Esophagus (tissue), 2 donors: ENCODE measurements at regions not wholly inside any gene's neighbourhood (a gene's known extent, or its start where the extent isn't known, plus 50 kb on each side); places are given as distances from the start of the nearest gene placed in this dataset.

Experiments used
- H3K27ac ChIP-seq, 2 donors: one replicate each; pipeline ENCODE4 v1.5.1; 2013; ENCODE audit warnings: low read depth in 2 of 2, mild to moderate bottlenecking in 2 of 2, inconsistent platforms in 1 of 2, low read length in 1 of 2, moderate library complexity in 1 of 2
- H3K27me3 ChIP-seq, 2 donors: one replicate each; pipeline ENCODE4 v1.6.1; 2013; ENCODE audit warnings: low read length in 2 of 2, control low read depth in 1 of 2, mild to moderate bottlenecking in 1 of 2; ENCODE audit not compliant: insufficient read depth in 2 of 2, control insufficient read depth in 1 of 2
- H3K36me3 ChIP-seq, 2 donors: one replicate each; pipeline ENCODE4 v1.6.1; 2013; ENCODE audit warnings: low read length in 1 of 2; ENCODE audit not compliant: control insufficient read depth in 2 of 2, insufficient read depth in 2 of 2
- H3K4me1 ChIP-seq, 2 donors: one replicate each; pipeline ENCODE4 v1.6.1; 2013; ENCODE audit warnings: low read length in 1 of 2; ENCODE audit not compliant: control insufficient read depth in 2 of 2, insufficient read depth in 2 of 2
- H3K4me3 ChIP-seq, 2 donors: one replicate each; pipeline ENCODE4 v1.5.1; 2013; ENCODE audit warnings: low read length in 2 of 2, mild to moderate bottlenecking in 2 of 2, low read depth in 1 of 2, moderate library complexity in 1 of 2
- H3K9me3 ChIP-seq, 2 donors: one replicate each; pipeline ENCODE4 v1.6.1; 2013; ENCODE audit warnings: mild to moderate bottlenecking in 2 of 2, low read depth in 1 of 2, low read length in 1 of 2, moderate library complexity in 1 of 2; ENCODE audit not compliant: control insufficient read depth in 2 of 2, insufficient read depth in 1 of 2
- WGBS, 2 donors: extraction: QIAGEN DNeasy Blood & Tissue Kit; methylation state at CpG; one replicate each; pipeline ENCODE4 v1.1.7; 2013; 5-methylcytosine and 5-hydroxymethylcytosine counted together
- donor health status: healthy with polysubstance abuse.
- donor health status: Bipolar disorder and iron deficiency.

DNA sequence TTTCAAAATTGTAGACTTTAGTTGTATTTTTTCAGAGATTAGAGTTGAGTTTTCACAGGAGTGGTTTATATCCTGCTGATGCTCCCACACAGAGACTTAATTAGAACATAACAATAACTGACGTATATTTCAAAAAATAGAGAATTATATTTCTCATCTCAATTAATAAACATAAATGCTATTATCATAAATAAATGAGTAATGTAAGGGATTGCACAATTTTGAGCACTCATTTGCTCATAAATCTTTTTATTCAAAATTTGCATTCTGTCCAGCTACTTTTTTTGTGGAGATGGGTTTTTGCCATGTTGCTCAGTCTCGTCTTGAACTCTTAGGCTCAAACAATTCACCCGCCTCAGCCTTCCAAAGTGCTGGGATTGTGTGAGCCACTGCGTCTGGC is 515.7 kb upstream of the RORB start:
- H3K36me3 ChIP-seq = no peaks in the 10 kb centered on the region
- 72 to 81% methylated on average over 4 of the region's 4 CpGs for WGBS, 2 donors
- no peaks in the 10 kb centered on the region for H3K4me1 ChIP-seq
- no peaks in the 10 kb centered on the region for H3K9me3 ChIP-seq
- no peaks in the 10 kb centered on the region for H3K27me3 ChIP-seq
- H3K4me3 ChIP-seq = no peak overlapping the region
- H3K27ac ChIP-seq = no peak overlapping the region

DNA sequence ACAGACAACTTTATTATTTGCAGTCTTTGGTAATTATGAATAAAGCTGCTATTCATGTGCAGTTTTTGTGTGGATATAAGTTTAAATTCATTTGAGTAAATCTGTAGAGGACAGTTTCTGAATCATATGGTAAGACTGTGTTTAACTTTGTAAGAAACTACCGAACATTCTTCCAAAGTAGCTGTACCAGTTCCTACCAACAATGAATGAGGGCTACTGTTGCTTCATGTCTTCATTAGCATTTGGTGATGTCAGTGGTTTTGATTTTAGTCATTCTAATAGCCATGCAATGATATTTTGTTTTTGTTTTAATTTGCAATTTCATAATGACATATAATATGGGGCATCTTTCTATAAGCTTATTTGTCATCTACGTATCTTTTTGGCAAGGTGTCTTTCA is 501.3 kb upstream of the RORB start:
- Histone ChIP-seq H3K9me3 (no peaks in the 10 kb centered on the region), H3K4me1 (no peaks in the 10 kb centered on the region), H3K36me3 (no peaks in the 10 kb centered on the region), H3K27me3 (no peaks in the 10 kb centered on the region), H3K27ac (no peak overlapping the region), H3K4me3 (no peak overlapping the region)
- WGBS, 2 donors = 72 to 73% methylated on average over 2 of the region's 2 CpGs

DNA sequence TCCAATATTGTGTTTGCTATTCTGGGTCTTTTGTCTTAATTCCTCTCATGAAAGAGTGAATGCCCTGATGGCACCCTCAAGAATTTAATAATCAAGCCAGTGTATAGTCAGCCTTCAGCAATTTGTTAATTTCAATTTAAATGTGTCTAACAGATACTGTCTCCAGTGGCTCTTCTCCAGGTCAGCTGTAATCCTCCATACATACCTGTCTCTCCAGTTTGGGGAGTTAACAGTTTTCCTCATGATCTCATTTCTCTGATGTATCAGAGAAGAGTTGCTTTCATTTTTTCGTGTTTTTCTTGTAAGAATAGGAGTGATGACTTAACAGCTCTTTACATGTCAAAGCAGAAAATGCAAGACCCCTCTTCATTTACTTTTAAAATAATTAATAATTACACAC is 500.3 kb upstream of the RORB start:
- no peaks in the 10 kb centered on the region for H3K9me3 ChIP-seq
- H3K36me3 ChIP-seq = no peaks in the 10 kb centered on the region
- no peak overlapping the region for H3K4me3 ChIP-seq
- no peaks in the 10 kb centered on the region for H3K4me1 ChIP-seq
- H3K27me3 ChIP-seq = no peaks in the 10 kb centered on the region
- WGBS, 2 donors = 34 to 40% methylated on average over 1 of the region's 1 CpG
- no peak overlapping the region for H3K27ac ChIP-seq

DNA sequence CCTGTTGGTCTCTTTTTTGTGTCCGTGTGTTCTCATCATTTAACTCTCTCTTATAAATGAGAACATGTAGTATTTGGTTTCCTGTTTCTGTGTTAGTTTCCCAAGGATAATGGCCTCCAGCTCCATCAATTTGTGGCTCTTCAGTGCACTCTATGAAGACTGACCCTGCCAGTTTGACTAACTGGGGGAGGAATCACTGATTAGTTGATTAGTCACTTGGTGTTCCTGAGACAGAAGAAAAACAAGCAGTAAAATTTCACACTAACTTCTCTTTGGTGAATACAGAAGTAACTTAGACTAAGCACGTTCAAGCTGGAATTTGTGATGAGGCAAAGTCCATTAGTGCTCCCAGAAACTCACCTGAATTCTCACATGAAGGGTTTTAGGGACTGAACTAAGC is 495.8 kb upstream of the RORB start:
- H3K27ac ChIP-seq = no peak overlapping the region
- no peaks in the 10 kb centered on the region for H3K4me1 ChIP-seq
- no peaks in the 10 kb centered on the region for H3K9me3 ChIP-seq
- H3K4me3 ChIP-seq = no peak overlapping the region
- H3K27me3 ChIP-seq = no peaks in the 10 kb centered on the region
- no peaks in the 10 kb centered on the region for H3K36me3 ChIP-seq
- 46 to 60% methylated on average over 2 of the region's 2 CpGs for WGBS, 2 donors

DNA sequence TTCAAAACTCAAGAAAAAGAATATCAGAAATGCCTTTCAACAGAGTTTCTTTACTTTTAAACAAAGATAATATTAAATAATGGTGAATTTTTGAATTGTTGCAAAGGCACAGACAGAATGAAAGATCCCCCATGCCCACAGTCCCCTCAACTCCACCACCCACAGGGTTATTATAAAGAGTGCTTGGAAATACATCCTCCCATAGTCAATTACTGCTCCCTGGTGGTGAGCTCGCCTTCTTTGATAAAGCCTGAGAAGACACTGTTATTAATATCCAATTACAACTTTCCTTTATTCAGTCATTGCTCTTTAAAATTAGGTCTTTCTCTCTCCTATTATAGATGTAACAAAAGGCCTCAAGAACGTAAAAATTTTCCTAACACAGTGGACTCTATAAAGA is 490.2 kb upstream of the RORB start:
- 76 to 81% methylated on average over 2 of the region's 2 CpGs for WGBS, 2 donors

DNA sequence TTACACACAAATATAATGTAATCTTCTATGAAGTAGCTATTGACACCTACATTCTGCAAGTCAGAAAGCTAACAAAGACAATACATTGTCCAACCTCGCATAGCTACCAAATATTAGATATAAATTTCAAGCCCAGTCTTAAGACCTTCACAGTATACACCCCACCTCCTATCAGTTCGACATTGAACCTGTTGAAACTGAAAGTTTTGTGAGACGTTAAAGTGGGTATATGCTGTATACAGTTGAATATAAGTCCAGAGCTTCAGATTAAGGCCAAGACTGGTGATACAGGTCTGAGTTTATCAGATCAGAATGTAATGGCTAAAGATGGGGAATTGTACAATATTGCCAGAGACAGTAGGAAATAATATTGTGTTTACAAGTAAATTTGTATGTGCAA is 489.3 kb upstream of the RORB start:
- Histone ChIP-seq H3K9me3 (no peaks in the 10 kb centered on the region), H3K36me3 (no peaks in the 10 kb centered on the region), H3K27me3 (no peaks in the 10 kb centered on the region), H3K4me1 (no peaks in the 10 kb centered on the region), H3K27ac (no peak overlapping the region), H3K4me3 (no peak overlapping the region)
- 76 to 85% methylated on average over 3 of the region's 3 CpGs for WGBS, 2 donors

More for the DNA sequence above, 490.2 kb upstream of the RORB start:
- H3K9me3 ChIP-seq = no peaks in the 10 kb centered on the region
- H3K27ac ChIP-seq = no peak overlapping the region
- no peaks in the 10 kb centered on the region for H3K36me3 ChIP-seq
- no peaks in the 10 kb centered on the region for H3K4me1 ChIP-seq
- H3K4me3 ChIP-seq = no peak overlapping the region
- H3K27me3 ChIP-seq = no peaks in the 10 kb centered on the region

DNA sequence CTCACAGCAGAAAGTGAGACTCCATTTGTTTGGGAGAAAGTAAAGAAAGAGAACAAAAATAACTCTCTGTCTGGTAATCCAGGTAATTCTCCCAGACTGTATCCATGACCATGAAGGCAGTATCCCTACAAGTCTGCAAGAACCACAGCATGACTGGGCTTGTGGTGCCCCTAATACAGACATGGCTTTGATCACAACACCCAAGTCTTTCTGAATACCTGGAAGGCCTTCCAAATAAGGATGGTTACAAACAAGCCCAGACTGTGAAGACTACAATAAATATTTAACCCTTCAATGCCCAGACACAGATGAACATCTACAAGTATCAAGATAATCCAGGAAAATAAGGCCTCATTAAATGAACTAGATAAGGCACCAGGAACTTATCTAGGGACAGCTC is 481.1 kb upstream of the RORB start:
- H3K9me3 ChIP-seq = no peaks in the 10 kb centered on the region
- no peaks in the 10 kb centered on the region for H3K36me3 ChIP-seq
- no peak overlapping the region for H3K27ac ChIP-seq
- no peak overlapping the region for H3K4me3 ChIP-seq
- H3K4me1 ChIP-seq = no peaks in the 10 kb centered on the region
- H3K27me3 ChIP-seq = no peaks in the 10 kb centered on the region

DNA sequence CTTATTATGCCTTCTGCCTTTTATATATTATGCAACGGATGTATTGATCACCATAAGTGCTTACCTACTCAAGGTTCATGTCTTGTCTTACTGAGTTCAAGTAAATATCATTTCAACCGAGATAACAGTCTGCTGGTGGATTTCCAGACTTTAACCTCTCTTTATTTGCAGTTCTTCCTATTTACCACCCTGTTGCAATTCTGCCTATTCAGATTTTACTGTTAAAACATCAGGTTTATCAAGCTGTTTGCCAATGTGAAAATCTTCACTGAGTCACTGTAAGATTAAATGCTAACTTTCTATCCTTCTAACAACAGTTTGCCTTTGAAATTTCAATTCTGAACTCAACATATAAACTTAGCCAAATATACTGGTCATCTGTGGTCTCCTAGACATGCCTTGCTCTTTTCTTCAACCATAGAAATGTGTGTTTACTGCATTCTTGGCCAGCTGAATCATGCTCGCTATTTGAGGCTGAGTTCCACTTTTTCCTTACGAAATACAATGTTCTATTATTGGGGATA is 471.7 kb upstream of the RORB start:
- no peaks in the 10 kb centered on the region for H3K4me1 ChIP-seq
- WGBS, 2 donors = 49 to 64% methylated on average over 4 of the region's 4 CpGs
- H3K27me3 ChIP-seq = no peaks in the 10 kb centered on the region
- no peaks in the 10 kb centered on the region for H3K9me3 ChIP-seq
- H3K4me3 ChIP-seq = no peak overlapping the region
- H3K27ac ChIP-seq = no peak overlapping the region
- no peaks in the 10 kb centered on the region for H3K36me3 ChIP-seq

DNA sequence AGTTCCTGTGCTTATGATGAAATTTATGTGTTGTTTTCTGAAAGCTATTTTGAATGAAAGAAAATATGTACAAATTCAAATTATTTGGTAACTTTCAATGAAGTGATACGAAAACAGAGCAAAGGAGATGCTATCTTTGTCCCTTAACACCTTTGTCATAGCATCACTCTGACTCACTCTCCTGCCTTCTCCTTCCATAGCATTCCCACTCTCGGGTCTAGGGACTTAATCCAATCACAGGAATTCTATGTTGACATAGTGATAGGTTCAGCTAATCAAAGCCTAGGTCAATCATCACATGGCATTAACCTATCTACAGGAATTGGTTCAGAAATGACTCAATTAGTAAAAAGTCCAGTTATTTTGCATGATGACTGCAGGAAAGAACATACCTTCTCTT is 464.7 kb upstream of the RORB start:
- no peaks in the 10 kb centered on the region for H3K27me3 ChIP-seq
- WGBS, 2 donors = 51 to 55% methylated on average over 2 of the region's 2 CpGs
- H3K4me3 ChIP-seq = no peak overlapping the region

DNA sequence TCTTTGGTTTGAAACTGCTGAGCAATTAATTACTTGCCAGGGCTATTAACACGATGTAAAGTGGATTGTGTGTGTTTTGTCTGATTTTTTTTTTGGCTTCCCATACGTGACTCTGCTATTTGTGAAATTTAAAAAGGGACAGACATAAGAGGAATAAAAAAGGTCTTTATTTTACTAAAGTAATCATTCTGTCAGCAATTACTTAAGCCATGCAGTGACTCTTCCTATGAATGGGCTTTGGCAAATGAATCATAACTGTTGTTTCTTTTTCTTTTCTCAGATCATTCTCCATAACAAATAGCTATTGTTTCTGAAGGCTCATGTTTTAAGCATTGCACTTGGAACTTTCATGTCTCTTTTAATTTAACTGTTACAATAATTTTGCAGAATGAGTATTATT is 461.3 kb upstream of the RORB start:
- Histone ChIP-seq H3K27ac (no peak overlapping the region), H3K27me3 (no peaks in the 10 kb centered on the region), H3K36me3 (no peaks in the 10 kb centered on the region), H3K4me1 (no peaks in the 10 kb centered on the region), H3K9me3 (no peaks in the 10 kb centered on the region), H3K4me3 (no peak overlapping the region)
- 24 to 26% methylated on average over 2 of the region's 2 CpGs for WGBS, 2 donors

More for the DNA sequence above, 464.7 kb upstream of the RORB start:
- no peak overlapping the region for H3K27ac ChIP-seq
- H3K4me1 ChIP-seq = no peaks in the 10 kb centered on the region
- H3K36me3 ChIP-seq = no peaks in the 10 kb centered on the region
- no peaks in the 10 kb centered on the region for H3K9me3 ChIP-seq
